ENCODE measurements at regions not wholly inside any gene's neighbourhood (a gene's known extent, or its start where the extent isn't known, plus 50 kb on each side); places are given as distances from the start of the nearest gene placed in this dataset.
"Not testable (repeated sequence)": the region's sequence is repeated elsewhere in the genome, so short reads cannot be mapped to it uniquely, and the experiment has no call there.

GRCh38 chr11:44367452-44367851, 57.5 kb upstream of the ALX4 start:
- Mint-ChIP-seq H3K9me3 (peaks cover 3% of the 10 kb centered on the region), H3K36me3 (ENCODE audit: low read depth) (no peaks in the 10 kb centered on the region), H3K27ac (no peak overlapping the region), H3K27me3 (peaks cover 18% of the 10 kb centered on the region), H3K4me3 (no peak overlapping the region), H3K4me1 (ENCODE audit: low read depth) (no peaks in the 10 kb centered on the region)
- Histone ChIP-seq H3K27me3 (ENCODE audit: control insufficient read depth in 1 of 2, insufficient read depth in 2 of 2, low read length in 2 of 2) (peaks cover 0 to 2% of the 10 kb centered on the region in 2 experiments), H3K4me1 (ENCODE audit: insufficient read depth, low read length) (no peaks in the 10 kb centered on the region), H3K27ac (ENCODE audit: low read depth in 1 of 2, low read length in 2 of 2) (no peak overlapping the region), H3K36me3 (ENCODE audit: insufficient read depth, low read length) (no peaks in the 10 kb centered on the region), H3K4me3 (ENCODE audit: low read length) (no peak overlapping the region), H3K9me3 (ENCODE audit: control insufficient read depth in 1 of 2, insufficient read depth in 1 of 2, low read length in 2 of 2) (no peaks in the 10 kb centered on the region)
- POLR2A ChIA-PET = no interaction called here
- ATAC-seq (ENCODE audit: poor library complexity) = no peak
- CTCF ChIA-PET = interaction anchor here (0.6 kb wide), 1 partner anchor 1386 kb away, joined by 4 read pairs; no protein-coding TSS in a partner anchor
- intact Hi-C loops (cut with DNase I, micrococcal nuclease) = no loop called here
- DNase-seq = no peak
- TF ChIP-seq, protein P1, sequence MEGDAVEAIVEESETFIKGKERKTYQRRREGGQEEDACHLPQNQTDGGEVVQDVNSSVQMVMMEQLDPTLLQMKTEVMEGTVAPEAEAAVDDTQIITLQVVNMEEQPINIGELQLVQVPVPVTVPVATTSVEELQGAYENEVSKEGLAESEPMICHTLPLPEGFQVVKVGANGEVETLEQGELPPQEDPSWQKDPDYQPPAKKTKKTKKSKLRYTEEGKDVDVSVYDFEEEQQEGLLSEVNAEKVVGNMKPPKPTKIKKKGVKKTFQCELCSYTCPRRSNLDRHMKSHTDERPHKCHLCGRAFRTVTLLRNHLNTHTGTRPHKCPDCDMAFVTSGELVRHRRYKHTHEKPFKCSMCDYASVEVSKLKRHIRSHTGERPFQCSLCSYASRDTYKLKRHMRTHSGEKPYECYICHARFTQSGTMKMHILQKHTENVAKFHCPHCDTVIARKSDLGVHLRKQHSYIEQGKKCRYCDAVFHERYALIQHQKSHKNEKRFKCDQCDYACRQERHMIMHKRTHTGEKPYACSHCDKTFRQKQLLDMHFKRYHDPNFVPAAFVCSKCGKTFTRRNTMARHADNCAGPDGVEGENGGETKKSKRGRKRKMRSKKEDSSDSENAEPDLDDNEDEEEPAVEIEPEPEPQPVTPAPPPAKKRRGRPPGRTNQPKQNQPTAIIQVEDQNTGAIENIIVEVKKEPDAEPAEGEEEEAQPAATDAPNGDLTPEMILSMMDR (IDR thresholded peaks at IDR 0.05) = no peak

GRCh38 chr11:44368886-44369285, 58.9 kb upstream of the ALX4 start:
- no peak overlapping the region for H3K4me3 Mint-ChIP-seq
- H3K27ac ChIP-seq (ENCODE audit: low read depth in 1 of 2, low read length in 2 of 2) = no peak overlapping the region
- H3K4me1 ChIP-seq (ENCODE audit: insufficient read depth, low read length) = no peaks in the 10 kb centered on the region
- intact Hi-C loops (cut with DNase I, micrococcal nuclease) = no loop called here
- peaks cover 0 to 2% of the 10 kb centered on the region in 2 experiments for H3K27me3 ChIP-seq (ENCODE audit: control insufficient read depth in 1 of 2, insufficient read depth in 2 of 2, low read length in 2 of 2)
- H3K36me3 Mint-ChIP-seq (ENCODE audit: low read depth) = no peaks in the 10 kb centered on the region
- H3K27me3 Mint-ChIP-seq = peaks cover 13% of the 10 kb centered on the region
- no peaks in the 10 kb centered on the region for H3K9me3 ChIP-seq (ENCODE audit: control insufficient read depth in 1 of 2, insufficient read depth in 1 of 2, low read length in 2 of 2)
- no peaks in the 10 kb centered on the region for H3K4me1 Mint-ChIP-seq (ENCODE audit: low read depth)
- CTCF ChIA-PET = no interaction called here
- POLR2A ChIA-PET = no interaction called here
- DNase-seq (no peak), ATAC-seq (ENCODE audit: poor library complexity) (no peak)
- H3K9me3 Mint-ChIP-seq = no peaks in the 10 kb centered on the region
- H3K27ac Mint-ChIP-seq = no peak overlapping the region
- TF ChIP-seq, protein P1 (IDR thresholded peaks at IDR 0.05) = no peak
- H3K36me3 ChIP-seq (ENCODE audit: insufficient read depth, low read length) = no peaks in the 10 kb centered on the region
- H3K4me3 ChIP-seq (ENCODE audit: low read length) = no peak overlapping the region

DNA sequence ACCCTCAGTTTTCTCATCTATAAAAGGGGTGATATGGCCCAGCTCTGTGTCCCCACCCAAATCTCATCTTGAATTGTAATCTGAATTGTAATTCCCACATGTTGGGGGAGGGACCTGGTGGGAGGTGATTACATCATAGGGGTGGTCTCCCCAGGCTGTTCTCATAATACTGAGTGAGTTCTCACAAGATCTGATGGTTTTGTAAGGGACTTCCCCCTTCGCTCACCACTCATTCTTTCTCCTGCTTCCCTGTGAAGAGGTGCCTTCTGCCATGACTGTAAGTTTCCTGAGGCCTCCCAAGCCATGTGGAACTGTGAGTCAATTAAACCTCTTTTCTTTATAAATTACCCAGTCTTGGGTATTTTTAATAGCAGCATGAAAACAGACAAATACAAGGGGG, 61.1 kb upstream of the ALX4 start:
- H3K36me3 Mint-ChIP-seq (ENCODE audit: low read depth); DNase-seq; H3K4me1 ChIP-seq (ENCODE audit: insufficient read depth, low read length); H3K4me1 Mint-ChIP-seq (ENCODE audit: low read depth); H3K4me3 Mint-ChIP-seq; intact Hi-C loops (cut with DNase I, micrococcal nuclease); H3K27me3 ChIP-seq (ENCODE audit: control insufficient read depth in 1 of 2, insufficient read depth in 2 of 2, low read length in 2 of 2); H3K9me3 Mint-ChIP-seq; POLR2A ChIA-PET; H3K27ac Mint-ChIP-seq; ATAC-seq (ENCODE audit: poor library complexity); H3K9me3 ChIP-seq (ENCODE audit: control insufficient read depth in 1 of 2, insufficient read depth in 1 of 2, low read length in 2 of 2); H3K4me3 ChIP-seq (ENCODE audit: low read length); H3K36me3 ChIP-seq (ENCODE audit: insufficient read depth, low read length); CTCF ChIA-PET; H3K27me3 Mint-ChIP-seq; H3K27ac ChIP-seq (ENCODE audit: low read depth in 1 of 2, low read length in 2 of 2): not testable (repeated sequence)

GRCh38 chr11:44371706-44372105, 61.8 kb upstream of the ALX4 start:
- ChIA-PET CTCF (no interaction called here), POLR2A (no interaction called here)
- no peak overlapping the region for H3K4me3 ChIP-seq (ENCODE audit: low read length)
- no peaks in the 10 kb centered on the region for H3K27me3 ChIP-seq (ENCODE audit: control insufficient read depth in 1 of 2, insufficient read depth in 2 of 2, low read length in 2 of 2)
- Mint-ChIP-seq H3K9me3 (no peaks in the 10 kb centered on the region), H3K4me1 (ENCODE audit: low read depth) (no peaks in the 10 kb centered on the region), H3K36me3 (ENCODE audit: low read depth) (no peaks in the 10 kb centered on the region), H3K4me3 (no peak overlapping the region), H3K27ac (no peak overlapping the region), H3K27me3 (no peaks in the 10 kb centered on the region)
- H3K27ac ChIP-seq (ENCODE audit: low read depth in 1 of 2, low read length in 2 of 2) = no peak overlapping the region
- no peaks in the 10 kb centered on the region for H3K4me1 ChIP-seq (ENCODE audit: insufficient read depth, low read length)
- DNase-seq (no peak), ATAC-seq (ENCODE audit: poor library complexity) (no peak)
- H3K36me3 ChIP-seq (ENCODE audit: insufficient read depth, low read length) = no peaks in the 10 kb centered on the region
- TF ChIP-seq, protein P1 (IDR thresholded peaks at IDR 0.05) = no peak
- intact Hi-C loops (cut with DNase I, micrococcal nuclease) = no loop called here
- peaks cover 0 to 5% of the 10 kb centered on the region in 2 experiments for H3K9me3 ChIP-seq (ENCODE audit: control insufficient read depth in 1 of 2, insufficient read depth in 1 of 2, low read length in 2 of 2)
